HUES6 (cell line): ENCODE measurements at regions not wholly inside any gene's neighbourhood (a gene's known extent, or its start where the extent isn't known, plus 50 kb on each side); places are given as distances from the start of the nearest gene placed in this dataset.

ENCODE experiments used
- H3K27ac ChIP-seq: 2 replicates; pipeline ENCODE4 v1.7.0; 2013; ENCODE audit warnings: low read depth, mild to moderate bottlenecking, low read length, inconsistent platforms
- H3K27me3 ChIP-seq: 2 replicates; pipeline ENCODE4 v1.6.1; 2013; ENCODE audit warnings: low read length; ENCODE audit not compliant: control insufficient read depth, insufficient read depth
- H3K36me3 ChIP-seq: 2 replicates; pipeline ENCODE4 v1.6.1; 2013; ENCODE audit warnings: low read length; ENCODE audit not compliant: control insufficient read depth, insufficient read depth
- H3K4me1 ChIP-seq: 2 replicates; pipeline ENCODE4 v1.6.1; 2013; ENCODE audit warnings: low read length; ENCODE audit not compliant: control insufficient read depth, insufficient read depth
- H3K4me3 ChIP-seq: 2 replicates; pipeline ENCODE4 v1.5.1; 2013; ENCODE audit warnings: low read depth, low read length
- H3K9ac ChIP-seq: one replicate; pipeline ENCODE4 v1.6.1; 2013; ENCODE audit warnings: mild to moderate bottlenecking, low read length
- H3K9me3 ChIP-seq: 2 replicates; pipeline ENCODE4 v1.6.1; 2013; ENCODE audit warnings: low read depth, low read length; ENCODE audit not compliant: control insufficient read depth, insufficient read depth

GRCh38 chr9:129399634-129399990, 221.3 kb downstream of the C9orf50 start:
- Histone ChIP-seq H3K9ac (no peak overlapping the region), H3K4me1 (peaks cover 41% of the 10 kb centered on the region), H3K9me3 (no peaks in the 10 kb centered on the region), H3K4me3 (no peak overlapping the region), H3K36me3 (no peaks in the 10 kb centered on the region), H3K27me3 (peaks cover 22% of the 10 kb centered on the region), H3K27ac (no peak overlapping the region)

GRCh38 chr9:129398961-129399633, 221.0 kb upstream of the IER5L start:
- no peaks in the 10 kb centered on the region for H3K9me3 ChIP-seq
- H3K9ac ChIP-seq: no peak overlapping the region
- peaks cover 41% of the 10 kb centered on the region for H3K4me1 ChIP-seq
- peaks cover 22% of the 10 kb centered on the region for H3K27me3 ChIP-seq
- no peak overlapping the region for H3K27ac ChIP-seq
- no peaks in the 10 kb centered on the region for H3K36me3 ChIP-seq
- no peak overlapping the region for H3K4me3 ChIP-seq

GRCh38 chr9:129398101-129398960, 220.3 kb upstream of the IER5L start:
- Histone ChIP-seq H3K9me3 (no peaks in the 10 kb centered on the region), H3K36me3 (no peaks in the 10 kb centered on the region), H3K4me1 (peaks cover 33% of the 10 kb centered on the region), H3K27me3 (peaks cover 22% of the 10 kb centered on the region), H3K4me3 (no peak overlapping the region), H3K27ac (no peak overlapping the region), H3K9ac (no peak overlapping the region)

- no peaks in the 10 kb centered on the region for H3K36me3 ChIP-seq
- H3K9me3 ChIP-seq: no peaks in the 10 kb centered on the region
- H3K27me3 ChIP-seq: peaks cover 22% of the 10 kb centered on the region
- H3K9ac ChIP-seq: no peak overlapping the region
- H3K4me3 ChIP-seq: no peak overlapping the region
- H3K4me1 ChIP-seq: peaks cover 24% of the 10 kb centered on the region
- H3K27ac ChIP-seq: no peak overlapping the region
Measured at GRCh38 chr9:129397335-129397734, 219.3 kb upstream of the IER5L start.

- no peaks in the 10 kb centered on the region for H3K36me3 ChIP-seq
- H3K9me3 ChIP-seq: no peaks in the 10 kb centered on the region
- H3K4me3 ChIP-seq: no peak overlapping the region
- peaks cover 22% of the 10 kb centered on the region for H3K4me1 ChIP-seq
- peaks cover 22% of the 10 kb centered on the region for H3K27me3 ChIP-seq
- H3K27ac ChIP-seq: no peak overlapping the region
- no peak overlapping the region for H3K9ac ChIP-seq
Measured at GRCh38 chr9:129396365-129396708, 218.3 kb upstream of the IER5L start.

GRCh38 chr9:129395633-129396364, 217.7 kb upstream of the IER5L start:
- Histone ChIP-seq H3K27ac (no peak overlapping the region), H3K9me3 (no peaks in the 10 kb centered on the region), H3K9ac (no peak overlapping the region), H3K4me1 (peaks cover 17% of the 10 kb centered on the region), H3K36me3 (no peaks in the 10 kb centered on the region), H3K27me3 (peaks cover 22% of the 10 kb centered on the region), H3K4me3 (no peak overlapping the region)

- H3K4me1 ChIP-seq: peaks cover 16% of the 10 kb centered on the region
- no peak overlapping the region for H3K27ac ChIP-seq
- H3K9me3 ChIP-seq: no peaks in the 10 kb centered on the region
Measured at GRCh38 chr9:129394886-129395279, 216.8 kb upstream of the IER5L start.

GRCh38 chr9:129394061-129394885, 216.2 kb upstream of the IER5L start:
- peaks cover 11% of the 10 kb centered on the region for H3K4me1 ChIP-seq
- H3K4me3 ChIP-seq: no peak overlapping the region
- H3K36me3 ChIP-seq: no peaks in the 10 kb centered on the region
- H3K27ac ChIP-seq: no peak overlapping the region
- H3K9me3 ChIP-seq: no peaks in the 10 kb centered on the region
- no peak overlapping the region for H3K9ac ChIP-seq
- H3K27me3 ChIP-seq: peaks cover 22% of the 10 kb centered on the region

More at GRCh38 chr9:129394886-129395279, 216.8 kb upstream of the IER5L start:
- Histone ChIP-seq H3K4me3 (no peak overlapping the region), H3K36me3 (no peaks in the 10 kb centered on the region), H3K9ac (no peak overlapping the region), H3K27me3 (peaks cover 22% of the 10 kb centered on the region)

- H3K9me3 ChIP-seq: no peaks in the 10 kb centered on the region
- H3K27ac ChIP-seq: no peak overlapping the region
- no peaks in the 10 kb centered on the region for H3K4me1 ChIP-seq
- H3K9ac ChIP-seq: no peak overlapping the region
- peaks cover 22% of the 10 kb centered on the region for H3K27me3 ChIP-seq
- H3K36me3 ChIP-seq: no peaks in the 10 kb centered on the region
- no peak overlapping the region for H3K4me3 ChIP-seq
Measured at GRCh38 chr9:129393064-129393463, 215.0 kb upstream of the IER5L start.

- Histone ChIP-seq H3K36me3 (no peaks in the 10 kb centered on the region), H3K27ac (no peak overlapping the region), H3K4me1 (no peaks in the 10 kb centered on the region), H3K27me3 (peaks cover 22% of the 10 kb centered on the region), H3K9me3 (no peaks in the 10 kb centered on the region), H3K4me3 (no peak overlapping the region), H3K9ac (no peak overlapping the region)
Measured at GRCh38 chr9:129392093-129392541, 214.1 kb upstream of the IER5L start.
